ENCODE measurements at regions not wholly inside any gene's neighbourhood (a gene's known extent, or its start where the extent isn't known, plus 50 kb on each side); places are given as distances from the start of the nearest gene placed in this dataset.

DNA sequence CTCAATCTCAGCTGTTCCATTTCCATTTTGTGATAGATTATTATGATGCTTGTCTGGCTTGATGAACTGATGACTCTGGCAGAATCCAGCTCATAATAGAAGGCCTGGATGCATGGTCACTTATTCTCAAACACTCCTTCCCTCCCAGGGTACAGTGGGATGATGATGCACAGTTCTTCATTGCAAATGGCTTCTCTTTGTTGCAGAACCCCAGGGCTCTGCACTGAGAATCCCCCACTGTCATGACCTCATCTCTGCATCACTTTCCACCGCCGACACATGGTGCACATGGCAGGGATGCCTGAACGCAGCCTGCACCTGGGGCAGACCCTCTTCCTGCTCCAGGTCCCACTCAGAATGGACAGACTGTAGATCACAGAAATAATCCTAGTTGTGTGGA, 515.6 kb upstream of the NR2F2 start:
- H3K4me3 ChIP-seq (ENCODE audit: low read depth, low read length) = no peak overlapping the region
- DNase-seq (ENCODE audit: low read depth) = no peak

DNA sequence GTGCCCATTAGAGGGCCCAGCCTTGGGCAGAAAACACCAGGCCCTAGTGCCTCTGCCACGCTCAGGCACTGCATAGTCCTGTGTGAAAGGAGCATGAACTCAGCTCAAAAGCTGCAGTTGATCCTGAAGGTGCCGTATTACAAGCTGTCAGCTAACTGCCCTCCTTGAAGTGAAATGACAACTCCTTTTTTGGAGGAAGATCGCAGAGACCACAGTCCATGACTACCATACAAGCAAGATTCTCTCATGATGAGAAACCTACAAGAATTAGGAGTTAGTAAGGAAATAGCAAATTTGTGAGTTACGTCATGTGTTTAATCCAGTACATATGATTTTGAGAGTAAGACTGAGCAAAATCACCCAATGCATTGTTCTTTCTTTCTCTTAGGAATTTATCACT, 513.9 kb upstream of the NR2F2 start:
- DNase-seq (ENCODE audit: low read depth) = no peak
- H3K4me3 ChIP-seq (ENCODE audit: low read depth, low read length) = no peak overlapping the region

DNA sequence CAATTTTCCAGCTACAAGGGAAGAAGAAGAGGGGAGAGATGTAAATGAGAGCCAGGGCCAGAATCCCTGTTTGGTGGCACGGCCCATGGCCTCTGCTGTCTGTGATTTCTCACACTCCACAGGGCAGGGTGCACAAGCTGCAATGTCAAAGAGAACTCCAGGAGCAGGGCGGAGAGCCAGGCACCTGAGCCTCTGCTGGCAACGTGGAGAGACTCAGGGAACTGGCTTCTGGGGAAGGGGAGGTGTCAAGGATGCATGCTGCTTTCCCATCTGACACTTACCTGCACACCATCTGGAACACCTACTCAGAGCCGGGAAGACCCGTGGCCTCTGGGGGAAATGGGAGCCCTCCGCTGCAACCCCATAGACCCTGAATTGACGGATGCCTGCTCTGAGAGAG, 507.5 kb upstream of the NR2F2 start:
- no peak overlapping the region for H3K4me3 ChIP-seq (ENCODE audit: low read depth, low read length)
- DNase-seq (ENCODE audit: low read depth) = no peak

DNA sequence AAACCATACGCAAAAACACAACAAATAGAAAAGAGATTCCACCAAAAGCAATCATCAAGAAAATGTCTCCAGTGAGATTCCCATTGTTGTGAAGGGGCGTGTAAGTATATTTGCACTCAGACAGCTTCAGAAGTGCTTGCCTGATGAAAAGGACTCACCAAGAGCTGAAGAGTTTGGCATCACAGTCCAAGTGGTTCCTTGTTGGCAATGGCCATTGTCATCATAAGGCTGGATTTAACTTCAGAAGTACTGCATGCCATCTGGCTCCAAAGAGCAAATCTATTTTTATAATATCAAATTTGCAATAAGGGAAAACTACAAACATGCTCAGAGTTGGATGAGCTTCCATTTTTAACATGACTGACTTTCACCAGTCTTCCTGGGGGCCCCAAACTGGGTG, 505.3 kb upstream of the NR2F2 start:
- H3K4me3 ChIP-seq (ENCODE audit: low read depth, low read length) = no peak overlapping the region
- no peak for DNase-seq (ENCODE audit: low read depth)

DNA sequence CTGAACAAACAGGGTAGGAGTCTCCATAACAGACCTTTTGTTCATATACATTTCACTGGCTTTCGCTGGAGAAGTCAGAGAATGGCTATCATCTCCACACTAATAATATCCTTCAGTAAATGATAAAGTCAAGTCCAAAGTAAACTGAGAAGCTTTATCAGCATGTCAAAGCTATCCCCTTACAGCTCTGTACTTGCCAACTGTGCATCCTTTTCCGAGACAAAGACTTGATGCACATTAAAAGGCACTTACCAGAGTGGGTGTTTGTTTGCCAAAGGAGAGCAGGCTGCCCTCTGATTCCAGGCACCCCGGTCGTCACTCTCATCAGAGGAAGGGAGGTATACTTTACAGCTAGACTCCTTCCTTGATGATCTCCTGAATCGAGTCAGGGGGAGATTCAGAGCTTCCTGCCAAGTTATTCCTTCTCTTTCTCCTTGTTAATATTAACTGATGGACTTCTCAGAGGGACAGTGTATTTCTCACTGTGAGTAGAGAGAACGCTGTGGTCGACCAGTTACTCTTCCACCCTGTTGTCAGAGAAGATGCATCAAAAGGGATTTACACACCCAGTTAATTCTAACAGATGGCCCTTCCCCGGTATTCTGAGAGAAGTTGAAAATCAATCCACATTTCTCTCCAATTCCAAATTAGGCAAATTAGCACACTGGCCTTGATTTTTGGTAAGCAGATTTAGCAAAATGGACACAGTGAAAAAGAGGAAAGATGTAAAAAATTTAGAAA, 504.7 kb upstream of the NR2F2 start:
- DNase-seq (ENCODE audit: low read depth) = no peak
- no peak overlapping the region for H3K4me3 ChIP-seq (ENCODE audit: low read depth, low read length)

DNA sequence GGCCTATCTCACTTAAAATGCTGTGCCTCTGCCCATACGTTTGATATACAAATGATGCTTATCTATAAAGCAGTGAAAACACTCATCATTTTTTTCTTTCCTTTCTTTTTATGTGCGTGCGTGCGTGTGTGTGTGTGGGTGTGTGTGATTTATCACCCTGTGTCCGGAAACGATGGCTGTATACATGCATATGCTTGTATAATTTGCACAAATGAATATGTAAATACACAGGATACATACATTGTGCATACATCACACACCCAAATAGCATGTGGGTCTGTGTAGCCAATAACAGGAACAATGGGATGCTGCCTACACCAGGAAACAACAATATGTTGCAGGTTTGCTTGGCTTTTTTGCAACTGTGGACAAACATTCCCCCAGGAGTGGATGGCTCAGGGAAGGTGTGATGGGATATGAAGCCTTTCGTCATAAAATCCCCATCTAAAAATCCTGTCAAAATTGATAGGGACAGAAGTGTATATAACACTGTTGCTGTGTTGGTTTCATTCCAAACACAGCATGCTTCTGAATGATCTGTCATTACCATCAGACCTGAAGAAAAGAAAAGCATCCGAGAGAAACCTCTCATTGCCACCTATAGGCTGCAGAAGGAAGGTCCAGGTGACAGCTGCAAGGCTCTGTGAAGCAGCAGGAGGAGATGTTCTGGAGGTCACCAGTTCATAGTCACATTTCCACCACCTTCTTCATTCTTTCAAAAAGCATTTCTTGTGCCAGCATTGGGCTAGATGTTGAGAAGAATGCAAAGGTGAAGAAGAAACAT, 503.9 kb upstream of the NR2F2 start:
- DNase-seq (ENCODE audit: low read depth) = no peak
- H3K4me3 ChIP-seq (ENCODE audit: low read depth, low read length) = no peak overlapping the region

DNA sequence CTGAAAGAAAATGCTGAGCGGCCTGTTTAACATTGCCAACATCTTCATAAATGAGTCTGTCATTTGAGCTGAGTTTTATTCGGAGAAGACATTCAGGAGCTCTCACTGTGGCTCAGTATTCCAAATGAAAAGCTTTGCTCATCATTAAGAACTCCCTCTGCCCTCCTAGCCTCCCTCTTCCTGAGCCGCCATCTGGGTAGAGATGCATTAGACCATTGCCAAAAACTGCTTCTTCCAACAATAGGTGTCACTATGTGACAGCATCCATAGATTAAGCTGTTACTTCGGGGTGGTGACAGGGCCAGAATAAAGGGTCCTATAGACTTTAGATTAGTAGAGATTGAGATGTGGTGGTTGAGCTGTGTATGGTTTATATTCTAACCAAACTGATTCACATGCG, 501.4 kb upstream of the NR2F2 start:
- DNase-seq (ENCODE audit: low read depth) = no peak

DNA sequence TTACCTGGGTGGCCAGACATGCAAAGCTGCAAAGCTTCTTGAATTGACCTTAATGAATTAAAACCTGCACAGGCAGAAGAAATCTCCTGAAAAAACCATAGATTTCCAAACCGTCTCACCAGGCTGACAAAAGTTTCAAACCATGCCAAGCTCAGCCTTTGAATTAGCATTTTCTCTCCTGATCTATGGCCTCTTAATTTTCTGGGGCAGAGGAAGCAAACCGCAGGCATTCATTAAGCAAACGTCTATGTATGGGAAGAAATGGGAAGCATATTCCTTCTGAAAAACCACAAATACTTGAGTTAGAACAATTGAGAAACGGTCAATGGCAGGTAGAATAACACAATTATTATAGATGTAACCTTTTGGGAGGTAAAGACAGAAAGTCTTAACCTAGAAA, 500.2 kb upstream of the NR2F2 start:
- DNase-seq (ENCODE audit: low read depth) = no peak
- no peak overlapping the region for H3K4me3 ChIP-seq (ENCODE audit: low read depth, low read length)

More for the DNA sequence above, 501.4 kb upstream of the NR2F2 start:
- no peak overlapping the region for H3K4me3 ChIP-seq (ENCODE audit: low read depth, low read length)

DNA sequence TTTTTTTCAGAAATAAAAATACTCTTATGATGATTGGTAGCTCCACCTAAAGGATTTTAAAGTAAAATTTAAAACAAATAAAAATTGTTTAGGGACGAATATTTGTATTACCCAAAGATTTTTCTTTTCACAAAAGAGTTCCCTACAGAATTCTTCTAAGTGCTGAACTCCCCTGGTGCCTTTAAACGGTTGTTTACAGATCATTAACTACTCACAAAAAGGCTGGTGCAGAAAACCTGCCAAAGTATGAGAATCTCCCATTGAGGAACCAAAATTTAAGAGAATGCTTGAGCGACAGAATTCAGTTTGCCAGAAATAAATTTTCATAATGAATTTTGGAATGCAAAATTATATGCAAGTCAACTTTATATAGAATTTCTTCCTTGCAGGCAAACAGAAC, 497.8 kb upstream of the NR2F2 start:
- no peak for DNase-seq (ENCODE audit: low read depth)

DNA sequence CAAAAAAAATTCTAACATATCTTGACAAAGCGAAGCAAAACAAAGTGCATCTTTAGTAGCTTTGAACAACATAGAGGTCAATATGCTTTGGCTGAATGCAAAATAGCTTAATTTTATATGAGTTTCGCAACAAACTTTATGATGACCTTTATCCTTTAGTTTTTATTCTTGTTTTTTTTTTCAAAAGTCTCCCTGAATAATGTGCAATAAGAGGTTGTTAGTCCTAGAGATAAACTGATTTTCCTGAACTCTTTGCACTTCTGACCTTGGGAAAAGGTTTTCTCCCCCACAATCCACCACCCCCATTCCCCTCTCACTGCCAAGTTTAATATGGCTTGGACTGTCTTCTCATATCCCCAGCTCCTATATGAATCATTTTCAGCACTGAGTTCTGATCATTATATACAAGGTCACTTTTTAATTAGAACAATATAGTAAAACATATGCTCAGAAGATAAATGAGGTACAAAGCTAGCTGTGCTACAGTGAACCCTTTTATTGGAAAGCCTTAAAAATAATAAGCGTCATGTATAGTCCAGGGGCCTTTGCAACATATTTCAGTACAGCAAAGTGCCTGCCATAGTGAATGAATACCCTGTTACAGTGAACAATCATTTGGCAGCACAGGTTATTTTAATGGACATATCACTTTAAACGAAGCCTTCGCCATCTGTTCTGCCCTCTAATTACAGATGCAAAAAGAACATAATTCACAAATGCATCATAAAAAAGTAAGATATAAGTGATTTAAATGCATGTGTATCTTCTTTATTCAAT, 496.3 kb upstream of the NR2F2 start:
- H3K4me3 ChIP-seq (ENCODE audit: low read depth, low read length) = no peak overlapping the region
- DNase-seq (ENCODE audit: low read depth) = no peak

More for the DNA sequence above, 497.8 kb upstream of the NR2F2 start:
- no peak overlapping the region for H3K4me3 ChIP-seq (ENCODE audit: low read depth, low read length)

DNA sequence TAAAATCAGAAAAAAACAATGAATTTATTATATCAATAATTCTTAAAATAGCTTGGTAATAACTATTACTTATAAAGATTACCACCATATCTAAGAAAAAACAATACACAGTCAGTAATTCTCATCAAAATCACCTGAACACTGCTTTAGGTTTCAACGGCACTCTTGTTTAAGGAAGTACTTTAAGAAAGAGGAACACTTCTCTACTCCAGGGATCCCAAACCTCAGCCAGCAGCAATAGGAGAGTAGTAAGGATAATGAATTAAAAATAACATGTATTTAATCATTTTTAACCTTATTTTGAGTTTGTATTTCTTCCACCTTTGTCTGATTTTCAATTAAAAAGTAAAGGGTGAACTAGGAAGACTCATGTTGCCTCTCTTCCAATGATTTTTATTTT, 494.0 kb upstream of the NR2F2 start:
- DNase-seq (ENCODE audit: low read depth) = no peak
- H3K4me3 ChIP-seq (ENCODE audit: low read depth, low read length) = no peak overlapping the region

DNA sequence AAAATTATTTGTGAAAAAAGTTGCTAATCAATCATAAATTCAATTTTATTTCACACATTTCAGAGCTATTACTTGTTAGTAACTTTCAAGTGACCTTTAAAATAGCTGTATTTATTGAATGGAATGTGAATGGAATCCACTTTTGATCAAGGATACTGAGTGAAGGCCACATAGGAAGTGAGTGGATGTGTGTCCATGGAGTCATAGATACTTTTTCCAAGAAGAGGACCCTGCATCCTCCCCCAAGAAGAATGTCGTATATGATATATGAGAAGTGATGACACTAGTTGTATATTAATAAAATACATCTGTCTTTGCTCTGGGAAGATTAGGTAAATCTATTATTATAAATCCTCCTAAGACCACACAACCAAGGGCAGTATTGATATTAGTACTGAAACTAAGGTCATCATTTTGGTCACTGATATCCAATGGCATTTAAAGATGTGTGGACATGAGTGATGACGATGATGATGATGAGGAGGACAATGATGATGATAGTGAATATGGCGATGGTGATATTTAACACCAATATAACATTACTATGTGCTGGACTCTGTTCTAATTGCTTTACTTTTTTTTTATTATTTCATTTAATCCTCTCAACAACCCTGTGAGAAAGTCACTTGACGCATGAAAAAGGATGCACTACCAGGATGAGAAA, 493.0 kb upstream of the NR2F2 start:
- H3K4me3 ChIP-seq (ENCODE audit: low read depth, low read length) = no peak overlapping the region
- no peak for DNase-seq (ENCODE audit: low read depth)

DNA sequence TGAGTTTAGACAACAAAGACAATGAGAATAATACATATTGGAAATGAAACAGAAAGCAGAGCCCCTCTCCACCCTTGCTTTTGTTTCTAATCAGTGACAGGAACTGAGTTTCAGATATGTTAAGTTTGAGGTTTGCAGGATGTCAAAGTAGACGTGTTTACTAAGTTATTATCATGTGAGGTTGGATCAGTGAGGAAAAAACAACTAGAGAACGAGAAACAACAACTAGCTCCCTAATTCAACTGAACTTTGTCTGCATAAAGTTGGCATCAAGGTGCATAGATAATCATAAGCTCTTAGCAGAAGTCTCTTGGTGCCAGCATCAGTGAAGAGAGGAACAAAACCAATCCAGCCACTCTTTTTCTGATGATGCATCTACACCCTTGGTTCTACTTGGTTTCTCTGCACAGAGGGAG, 491.1 kb upstream of the NR2F2 start:
- DNase-seq (ENCODE audit: low read depth) = no peak
- no peak overlapping the region for H3K4me3 ChIP-seq (ENCODE audit: low read depth, low read length)

DNA sequence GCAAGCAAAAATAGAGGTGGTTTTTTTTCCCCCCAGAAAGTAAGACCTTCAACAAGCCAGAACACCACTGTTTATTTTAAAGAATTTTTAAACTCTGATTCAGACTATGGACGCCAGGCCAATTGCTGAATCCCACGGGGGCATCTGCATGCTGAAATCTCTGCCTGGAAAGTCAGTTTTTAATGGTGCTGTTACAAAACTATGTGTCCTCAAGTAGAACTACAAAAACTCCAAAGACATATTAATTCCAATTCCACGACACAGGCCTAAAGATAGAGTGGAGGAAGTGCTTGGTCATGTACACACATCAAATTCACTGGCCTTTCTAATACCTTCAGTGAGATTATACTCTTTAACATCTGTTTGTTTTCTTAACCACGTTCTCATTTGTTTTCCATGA, 490.5 kb upstream of the NR2F2 start:
- H3K4me3 ChIP-seq (ENCODE audit: low read depth, low read length) = no peak overlapping the region
- peak; percentile 93 for DNase-seq (ENCODE audit: low read depth)

DNA sequence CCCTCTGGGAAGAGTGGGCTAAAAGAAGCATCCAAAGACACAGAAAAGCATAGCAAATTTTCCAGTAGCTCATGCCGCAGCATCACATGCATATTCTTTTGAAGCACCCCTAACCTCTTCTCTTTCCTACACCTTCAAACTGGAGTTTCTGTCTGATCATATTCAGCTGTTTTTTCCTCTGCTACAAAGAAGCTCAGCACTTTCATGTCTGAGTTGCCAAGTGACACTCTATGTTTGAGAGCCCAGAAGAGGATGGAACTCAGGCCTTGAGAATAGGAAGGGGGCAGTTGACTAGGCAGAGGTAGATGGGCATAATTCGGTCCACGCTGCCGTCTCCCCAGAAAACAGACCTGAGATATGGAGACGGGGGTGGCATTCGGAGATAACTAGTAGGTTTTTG, 489.6 kb upstream of the NR2F2 start:
- no peak for DNase-seq (ENCODE audit: low read depth)
- no peak overlapping the region for H3K4me3 ChIP-seq (ENCODE audit: low read depth, low read length)

DNA sequence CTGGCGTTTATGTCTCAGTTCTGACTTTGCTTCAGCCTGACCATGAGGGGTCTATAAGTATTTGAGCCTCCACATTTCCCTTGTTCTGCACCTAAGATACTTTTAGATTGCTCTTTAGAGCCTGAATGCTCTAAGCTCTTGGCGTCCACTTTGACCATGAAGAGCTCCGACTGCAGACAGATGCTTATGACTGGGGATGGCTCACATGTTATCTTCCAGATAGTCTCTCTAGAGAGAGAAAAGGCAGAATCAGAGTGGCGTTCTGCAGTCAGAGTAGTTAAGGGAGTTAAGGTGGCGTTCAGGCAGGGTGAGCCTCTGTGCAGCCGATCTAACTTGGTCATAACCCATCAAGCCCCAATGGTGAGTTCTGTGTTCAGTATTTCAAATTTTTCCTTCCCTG, 487.9 kb upstream of the NR2F2 start:
- DNase-seq (ENCODE audit: low read depth) = no peak
- no peak overlapping the region for H3K4me3 ChIP-seq (ENCODE audit: low read depth, low read length)

DNA sequence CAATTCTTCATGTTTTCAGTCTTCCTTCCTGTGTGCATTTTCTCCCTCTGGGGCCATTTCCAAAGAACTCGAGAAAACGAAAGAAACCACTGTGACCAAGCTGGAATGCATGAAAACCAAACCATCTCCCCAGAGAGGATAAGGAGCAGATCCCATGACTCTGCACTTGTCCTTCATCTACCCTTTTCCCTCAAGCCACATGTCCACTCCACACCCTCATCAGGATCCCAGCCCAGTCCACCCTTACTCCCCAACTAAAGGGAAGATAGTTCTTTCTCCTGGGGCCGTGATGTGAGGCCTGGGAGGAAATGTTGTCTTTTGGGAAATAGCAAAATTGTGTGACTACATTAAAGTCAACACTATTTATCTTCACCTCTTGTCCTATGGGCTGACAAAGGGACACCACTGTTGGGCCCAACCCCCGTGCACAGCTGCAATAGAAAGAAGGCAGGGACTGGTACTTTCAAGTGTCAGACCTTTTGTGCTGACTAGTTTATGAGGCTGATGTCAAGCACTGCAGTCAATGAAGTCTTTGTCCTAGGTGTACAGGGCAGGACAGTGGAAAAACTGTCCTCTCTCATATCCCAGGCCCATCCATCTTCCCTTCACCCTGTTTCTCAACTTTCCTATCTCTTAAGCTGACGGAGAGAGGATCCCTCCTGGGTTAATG, 487.1 kb upstream of the NR2F2 start:
- DNase-seq (ENCODE audit: low read depth) = peak; percentile 70
- H3K4me3 ChIP-seq (ENCODE audit: low read depth, low read length) = no peak overlapping the region

DNA sequence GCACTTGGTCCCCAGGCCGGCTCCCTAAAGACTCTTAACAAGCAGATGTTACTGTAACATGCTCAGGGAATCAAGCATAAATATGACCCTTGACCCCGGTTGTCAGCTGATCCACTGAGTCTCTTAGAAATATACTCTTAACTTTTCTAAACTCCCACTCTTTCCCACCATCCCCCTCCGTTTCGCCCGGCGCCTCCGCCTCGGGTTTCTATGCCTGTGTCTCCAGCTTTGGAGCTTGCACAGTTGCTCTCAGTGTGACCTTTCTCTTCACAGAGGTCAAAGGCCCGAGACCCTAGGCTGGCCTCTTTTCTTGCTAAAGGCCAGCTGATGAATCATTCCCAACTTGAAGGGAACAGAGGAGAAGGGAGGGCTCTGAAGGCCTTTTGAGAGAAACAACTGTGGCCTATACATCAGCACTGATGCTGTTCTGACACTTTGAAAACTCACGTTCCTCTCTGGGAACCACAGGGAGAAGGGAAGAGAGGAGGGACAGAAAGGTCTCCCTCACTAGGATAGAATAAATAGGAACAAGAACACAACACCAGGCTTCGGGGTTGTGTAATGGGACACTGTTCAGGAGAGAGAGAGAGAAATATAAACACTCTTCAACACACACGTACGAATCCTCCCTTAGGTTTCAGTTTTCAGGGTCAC, 484.5 kb upstream of the NR2F2 start:
- DNase-seq (ENCODE audit: low read depth) = peak; percentile 58
- H3K4me3 ChIP-seq (ENCODE audit: low read depth, low read length) = no peak overlapping the region

DNA sequence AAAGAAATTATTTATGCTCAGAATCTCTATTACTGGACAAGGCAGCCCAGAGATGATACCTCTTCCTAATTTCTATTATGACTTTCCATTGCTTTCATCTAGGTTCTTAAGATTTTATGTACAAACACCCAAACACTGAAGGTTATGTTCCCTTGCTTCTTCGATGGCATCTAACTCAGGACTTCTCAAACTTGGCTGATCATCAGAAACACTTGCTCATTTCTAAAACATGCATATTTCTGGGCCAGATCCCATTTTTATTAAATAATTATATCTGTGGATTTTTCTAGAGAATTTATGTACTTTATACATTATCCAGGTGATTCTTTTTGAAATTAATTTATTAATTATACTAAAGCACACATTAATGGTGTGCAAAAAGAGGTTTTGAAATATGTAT, 482.4 kb upstream of the NR2F2 start:
- DNase-seq (ENCODE audit: low read depth) = no peak
- H3K4me3 ChIP-seq (ENCODE audit: low read depth, low read length) = no peak overlapping the region
